Fibroblast of lung (primary cell): ENCODE measurements at regions not wholly inside any gene's neighbourhood (a gene's known extent, or its start where the extent isn't known, plus 50 kb on each side); places are given as distances from the start of the nearest gene placed in this dataset.

Experiments used
- DNase-seq, 2 donors: peaks; one replicate each; pipeline versions ENCODE4 v3.0.0 to v3.0.0-alpha.2; 2010; ENCODE audit warnings: low read depth in 2 of 2
- H2AFZ ChIP-seq: 2 replicates; pipeline ENCODE4 v1.5.1; 2012; ENCODE audit warnings: low read length, control low read depth, inconsistent platforms
- H3K27ac ChIP-seq: 2 replicates; pipeline ENCODE4 v1.5.1; 2011; ENCODE audit warnings: low read length, control low read depth; ENCODE audit not compliant: insufficient read depth
- H3K27me3 ChIP-seq: 2 replicates; pipeline ENCODE4 v1.5.1; 2011; ENCODE audit warnings: mild to moderate bottlenecking, low read length; ENCODE audit not compliant: control insufficient read depth, insufficient read depth
- H3K36me3 ChIP-seq: 2 replicates; pipeline ENCODE4 v1.5.1; 2011; ENCODE audit warnings: low read length; ENCODE audit not compliant: control insufficient read depth, insufficient read depth
- H3K4me1 ChIP-seq: 2 replicates; pipeline ENCODE4 v1.5.1; 2011; ENCODE audit warnings: low read length; ENCODE audit not compliant: control insufficient read depth, insufficient read depth; ENCODE audit errors: extremely low read depth
- H3K4me2 ChIP-seq: 2 replicates; pipeline ENCODE4 v1.5.1; 2011; ENCODE audit warnings: low read length, control low read depth; ENCODE audit not compliant: insufficient read depth; ENCODE audit errors: extremely low read depth
- H3K4me3 ChIP-seq, 4 experiments: fragments of 200-600 bp in 1 of 4; sonication (generic) in 1 of 4; replicated peaks in 1 of 4; 2 replicates each; pipeline ENCODE4 v1.5.1; 2011 to 2016; ENCODE audit warnings: low read length in 4 of 4, low read depth in 3 of 4, mild to moderate bottlenecking in 3 of 4, control low read depth in 2 of 4, inconsistent platforms in 1 of 4, mixed read lengths in 1 of 4; ENCODE audit not compliant: insufficient read depth in 1 of 4; ENCODE audit errors: control extremely low read depth in 1 of 4
- H3K79me2 ChIP-seq: 2 replicates; pipeline ENCODE4 v1.5.1; 2012; ENCODE audit warnings: mild to moderate bottlenecking, low read length, inconsistent platforms; ENCODE audit not compliant: control insufficient read depth, insufficient read depth
- H3K9ac ChIP-seq: 2 replicates; pipeline ENCODE4 v1.5.1; 2011; ENCODE audit warnings: mild to moderate bottlenecking, low read length, control low read depth; ENCODE audit not compliant: insufficient read depth
- H3K9me3 ChIP-seq: 2 replicates; pipeline ENCODE4 v1.5.1; 2012; ENCODE audit warnings: low read depth, low read length; ENCODE audit not compliant: control insufficient read depth, insufficient read depth
- H4K20me1 ChIP-seq: 2 replicates; pipeline ENCODE4 v1.5.1; 2011; ENCODE audit warnings: low read length; ENCODE audit not compliant: control insufficient read depth, insufficient read depth; ENCODE audit errors: extremely low read depth
- CTCF ChIP-seq, 2 donors: IDR thresholded peaks in 1 of 2; conservative IDR thresholded peaks in 1 of 2; 1 replicate in 1 of 2; 2 replicates in 1 of 2; pipeline ENCODE4 v1.5.1; 2011 to 2012; ENCODE audit warnings: low read length in 2 of 2, control low read depth in 1 of 2, inconsistent platforms in 1 of 2, low read depth in 1 of 2, mild to moderate bottlenecking in 1 of 2
- EZH2 ChIP-seq: IDR thresholded peaks from 2 replicates; pipeline ENCODE4 v1.5.1; 2012; ENCODE audit warnings: low read length, control low read depth, mild to moderate bottlenecking; ENCODE audit errors: missing control alignments

GRCh38 chrX:26522501-26522900, 306.5 kb downstream of the MAGEB5 start:
- Histone ChIP-seq H3K4me1 (no peaks in the 10 kb centered on the region), H3K79me2 (no peaks in the 10 kb centered on the region), H3K27me3 (no peaks in the 10 kb centered on the region), H3K4me3 (no peak overlapping the region), H3K9ac (no peak overlapping the region), H3K9me3 (no peaks in the 10 kb centered on the region), H4K20me1 (no peaks in the 10 kb centered on the region), H2AFZ (no peak overlapping the region), H3K4me2 (no peak overlapping the region), H3K27ac (no peak overlapping the region), H3K36me3 (no peaks in the 10 kb centered on the region)
- TF ChIP-seq EZH2 (no peak), CTCF (conservative IDR thresholded peaks at IDR 0.05 in 1 of 2, IDR thresholded peaks at IDR 0.05 in 1 of 2; ENCODE audit: low read depth in 1 of 2, low read length in 2 of 2) (no peak)
- no peak for DNase-seq

GRCh38 chrX:26511589-26512363, 295.8 kb downstream of the MAGEB5 start:
- Histone ChIP-seq H3K4me2 (no peak overlapping the region), H3K4me3 (no peak overlapping the region), H3K4me1 (no peaks in the 10 kb centered on the region), H4K20me1 (no peaks in the 10 kb centered on the region), H3K27ac (no peak overlapping the region), H2AFZ (no peak overlapping the region), H3K36me3 (no peaks in the 10 kb centered on the region), H3K27me3 (no peaks in the 10 kb centered on the region), H3K79me2 (no peaks in the 10 kb centered on the region), H3K9ac (no peak overlapping the region), H3K9me3 (no peaks in the 10 kb centered on the region)
- DNase-seq, result no peak
- TF ChIP-seq EZH2 (no peak), CTCF (conservative IDR thresholded peaks at IDR 0.05 in 1 of 2, IDR thresholded peaks at IDR 0.05 in 1 of 2; ENCODE audit: low read depth in 1 of 2, low read length in 2 of 2) (no peak)

GRCh38 chrX:26470941-26471340, 255.0 kb downstream of the MAGEB5 start:
- no peaks in the 10 kb centered on the region for H3K9me3 ChIP-seq
- no peak for TF ChIP-seq CTCF (conservative IDR thresholded peaks at IDR 0.05 in 1 of 2, IDR thresholded peaks at IDR 0.05 in 1 of 2; ENCODE audit: low read depth in 1 of 2, low read length in 2 of 2)
- no peak for TF ChIP-seq EZH2

More at GRCh38 chrX:26470941-26471340, 255.0 kb downstream of the MAGEB5 start:
- no peaks in the 10 kb centered on the region for H3K79me2 ChIP-seq
- H3K36me3 ChIP-seq, result no peaks in the 10 kb centered on the region
- H3K4me1 ChIP-seq, result no peaks in the 10 kb centered on the region
- H4K20me1 ChIP-seq, result no peaks in the 10 kb centered on the region
- no peak overlapping the region for H3K4me2 ChIP-seq
- H3K9ac ChIP-seq, result no peak overlapping the region
- no peak overlapping the region for H3K27ac ChIP-seq
- no peak overlapping the region for H3K4me3 ChIP-seq
- no peak overlapping the region for H2AFZ ChIP-seq
- H3K27me3 ChIP-seq, result no peaks in the 10 kb centered on the region
- DNase-seq, result no peak
